NCI-H2196 (cell line): ENCODE measurements at regions not wholly inside any gene's neighbourhood (a gene's known extent, or its start where the extent isn't known, plus 50 kb on each side); places are given as distances from the start of the nearest gene placed in this dataset.
"Not testable (repeated sequence)": the region's sequence is repeated elsewhere in the genome, so short reads cannot be mapped to it uniquely, and the experiment has no call there.

ENCODE experiments used
- DNase-seq: peaks from one replicate; lab custom pipeline; 2025; ENCODE audit not compliant: unreplicated experiment; lab: John Stamatoyannopoulos, UW

GRCh38 chr5:29229461-29229860 lies 1964.0 kb upstream of the CDH6 start:
- DNase-seq: no peak

- DNase-seq: no peak
These were observed 1975.3 kb upstream of the CDH6 start for GRCh38 chr5:29218138-29218537.

- no peak for DNase-seq
These were observed 1978.6 kb upstream of the CDH6 start for GRCh38 chr5:29214839-29215238.

GRCh38 chr5:29213475-29213874 lies 1980.0 kb upstream of the CDH6 start:
- no peak for DNase-seq

- no peak for DNase-seq
These were observed 1985.5 kb upstream of the CDH6 start for GRCh38 chr5:29208024-29208423.

GRCh38 chr5:29203049-29203448 lies 1990.4 kb upstream of the CDH6 start:
- no peak for DNase-seq

- no peak for DNase-seq
These were observed 1995.6 kb upstream of the CDH6 start for GRCh38 chr5:29197631-29198454.

- no peak for DNase-seq
These were observed 1999.5 kb upstream of the CDH6 start for GRCh38 chr5:29193972-29194371.

GRCh38 chr5:29191269-29192048 lies 2002.0 kb upstream of the CDH6 start:
- DNase-seq: not testable (repeated sequence)

- DNase-seq: not testable (repeated sequence)
These were observed 2003.1 kb upstream of the CDH6 start for GRCh38 chr5:29190398-29190797.

GRCh38 chr5:29186380-29186779 lies 2007.1 kb upstream of the CDH6 start:
- DNase-seq: not testable (repeated sequence)

GRCh38 chr5:29185558-29185957 lies 2007.9 kb upstream of the CDH6 start:
- no peak for DNase-seq

- DNase-seq: no peak
These were observed 2017.7 kb upstream of the CDH6 start for GRCh38 chr5:29175774-29176173.

- no peak for DNase-seq
These were observed 2022.9 kb upstream of the CDH6 start for GRCh38 chr5:29170599-29170998.

- no peak for DNase-seq
These were observed 2023.6 kb upstream of the CDH6 start for GRCh38 chr5:29169886-29170285.

- no peak for DNase-seq
These were observed 2031.2 kb upstream of the CDH6 start for GRCh38 chr5:29162297-29162696.

- DNase-seq: no peak
These were observed 2031.8 kb upstream of the CDH6 start for GRCh38 chr5:29161399-29162291.

- DNase-seq: no peak
These were observed 2035.5 kb upstream of the CDH6 start for GRCh38 chr5:29157975-29158374.

- DNase-seq: no peak
These were observed 2042.6 kb upstream of the CDH6 start for GRCh38 chr5:29150840-29151239.

GRCh38 chr5:29148581-29148980 lies 2044.9 kb upstream of the CDH6 start:
- DNase-seq: no peak

GRCh38 chr5:29148073-29148472 lies 2045.4 kb upstream of the CDH6 start:
- DNase-seq: no peak
